Astrocyte of the spinal cord (primary cell): ENCODE measurements at regions not wholly inside any gene's neighbourhood (a gene's known extent, or its start where the extent isn't known, plus 50 kb on each side); places are given as distances from the start of the nearest gene placed in this dataset.

Source experiments
- DNase-seq: peaks from one replicate; pipeline ENCODE4 v3.0.0; 2011; ENCODE audit warnings: low read depth, low spot score
- H3K4me3 ChIP-seq: 2 replicates; pipeline ENCODE4 v1.5.1; 2011; ENCODE audit warnings: low read depth, mild to moderate bottlenecking, low read length, moderate library complexity
- in situ Hi-C: cut with HindIII; loops from 2 replicates; pipeline ENCODE4 v1.10.0; 2017; ENCODE audit warnings: low sequenced_read_pairs
- TF ChIP-seq, protein P1 (sequence below): IDR thresholded peaks from 2 replicates; pipeline ENCODE4 v1.5.1; 2012; ENCODE audit warnings: low read depth, mild to moderate bottlenecking, low read length, inconsistent platforms

DNA sequence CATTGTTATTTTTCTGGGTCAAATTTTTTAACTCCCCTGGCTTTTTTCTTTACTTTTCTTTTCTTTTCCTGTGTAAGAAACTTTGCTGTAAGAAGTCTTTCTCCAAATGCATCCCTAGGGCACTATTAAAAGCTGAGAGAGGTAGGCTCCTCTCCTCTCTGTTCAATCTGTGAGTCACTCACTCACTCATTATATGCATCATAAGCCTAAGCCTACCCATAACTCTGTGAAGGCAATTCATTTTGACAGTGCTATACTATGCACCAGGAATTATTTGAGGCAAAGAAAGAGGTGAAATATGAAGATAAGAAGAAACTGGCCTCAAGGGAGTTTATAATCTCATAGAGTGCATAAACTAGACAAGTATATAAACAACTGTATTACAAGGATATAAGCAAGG is 67.9 kb upstream of the PRR16 start:
- in situ Hi-C loops, result no loop called here
- TF ChIP-seq, protein P1, sequence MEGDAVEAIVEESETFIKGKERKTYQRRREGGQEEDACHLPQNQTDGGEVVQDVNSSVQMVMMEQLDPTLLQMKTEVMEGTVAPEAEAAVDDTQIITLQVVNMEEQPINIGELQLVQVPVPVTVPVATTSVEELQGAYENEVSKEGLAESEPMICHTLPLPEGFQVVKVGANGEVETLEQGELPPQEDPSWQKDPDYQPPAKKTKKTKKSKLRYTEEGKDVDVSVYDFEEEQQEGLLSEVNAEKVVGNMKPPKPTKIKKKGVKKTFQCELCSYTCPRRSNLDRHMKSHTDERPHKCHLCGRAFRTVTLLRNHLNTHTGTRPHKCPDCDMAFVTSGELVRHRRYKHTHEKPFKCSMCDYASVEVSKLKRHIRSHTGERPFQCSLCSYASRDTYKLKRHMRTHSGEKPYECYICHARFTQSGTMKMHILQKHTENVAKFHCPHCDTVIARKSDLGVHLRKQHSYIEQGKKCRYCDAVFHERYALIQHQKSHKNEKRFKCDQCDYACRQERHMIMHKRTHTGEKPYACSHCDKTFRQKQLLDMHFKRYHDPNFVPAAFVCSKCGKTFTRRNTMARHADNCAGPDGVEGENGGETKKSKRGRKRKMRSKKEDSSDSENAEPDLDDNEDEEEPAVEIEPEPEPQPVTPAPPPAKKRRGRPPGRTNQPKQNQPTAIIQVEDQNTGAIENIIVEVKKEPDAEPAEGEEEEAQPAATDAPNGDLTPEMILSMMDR, result no peak
- DNase-seq, result peak; percentile 61
- H3K4me3 ChIP-seq, result no peak overlapping the region

DNA sequence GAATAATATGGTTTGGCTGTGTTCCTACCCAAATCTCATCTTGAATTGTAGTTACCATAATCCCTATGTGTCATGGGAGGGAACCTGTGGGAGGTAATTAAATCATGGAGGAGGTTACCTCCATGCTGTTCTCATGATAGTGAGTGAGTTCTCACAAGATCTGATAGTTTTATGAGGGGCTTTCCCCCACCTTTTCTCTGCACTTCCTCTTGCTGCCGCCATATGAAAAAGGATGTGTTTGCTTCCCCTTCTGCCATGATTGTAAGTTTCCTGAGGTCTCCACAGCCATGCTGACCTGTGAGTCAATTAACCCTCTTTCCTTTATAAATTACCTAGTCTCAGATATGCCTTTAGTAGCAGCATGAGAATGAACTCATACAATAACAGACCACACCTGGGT is 63.7 kb upstream of the PRR16 start:
- in situ Hi-C loops, result no loop called here
- no peak overlapping the region for H3K4me3 ChIP-seq
- no peak for DNase-seq
- TF ChIP-seq, protein P1, result no peak

DNA sequence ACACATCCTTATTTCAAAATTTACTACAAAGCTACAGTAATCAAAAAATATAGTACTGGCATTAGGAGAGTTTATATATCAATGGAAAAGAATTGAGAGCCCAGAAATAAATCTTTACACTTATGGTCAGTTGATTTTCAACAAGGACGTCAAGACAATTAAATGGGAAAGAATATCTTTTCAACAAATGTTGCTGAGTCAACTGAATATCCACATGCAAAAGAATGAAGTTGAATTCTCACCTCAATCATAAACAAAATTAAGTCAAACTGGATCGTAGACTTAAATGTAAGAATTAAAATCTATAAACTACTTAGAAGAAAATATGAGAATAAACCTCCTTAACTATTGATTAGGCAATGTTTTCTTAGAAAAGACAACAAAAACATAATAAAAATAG is 61.5 kb upstream of the PRR16 start:
- in situ Hi-C loops, result no loop called here
- TF ChIP-seq, protein P1, result no peak
- no peak overlapping the region for H3K4me3 ChIP-seq
- no peak for DNase-seq

DNA sequence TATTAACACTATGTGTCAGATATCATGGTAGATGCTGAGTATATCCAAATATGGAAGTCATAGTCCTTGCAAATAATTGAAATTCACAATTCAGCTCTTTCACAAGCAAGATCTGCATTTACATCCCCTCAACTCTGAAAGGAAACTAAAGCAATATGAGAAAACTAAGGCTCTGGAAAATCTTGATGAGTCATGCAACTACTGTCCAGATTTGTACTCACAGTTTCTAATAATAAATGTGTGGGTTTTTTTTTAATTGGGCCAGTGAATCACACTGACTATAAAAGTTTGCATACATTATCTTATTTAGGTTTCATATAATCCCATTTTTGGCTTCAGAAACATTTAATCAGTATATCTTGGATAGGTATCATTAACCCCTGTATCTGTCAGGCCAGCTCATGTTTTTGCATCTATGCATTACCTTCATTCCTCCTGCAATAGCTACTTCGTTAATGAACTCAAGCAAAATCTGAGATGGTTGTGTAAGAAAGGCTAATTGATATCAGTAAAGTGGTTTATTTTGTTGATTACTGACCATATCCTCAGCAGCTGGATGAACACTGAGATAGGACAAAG is 58.7 kb upstream of the PRR16 start:
- in situ Hi-C loops, result no loop called here
- peak; percentile 87 for DNase-seq
- TF ChIP-seq, protein P1, result no peak
- no peak overlapping the region for H3K4me3 ChIP-seq

DNA sequence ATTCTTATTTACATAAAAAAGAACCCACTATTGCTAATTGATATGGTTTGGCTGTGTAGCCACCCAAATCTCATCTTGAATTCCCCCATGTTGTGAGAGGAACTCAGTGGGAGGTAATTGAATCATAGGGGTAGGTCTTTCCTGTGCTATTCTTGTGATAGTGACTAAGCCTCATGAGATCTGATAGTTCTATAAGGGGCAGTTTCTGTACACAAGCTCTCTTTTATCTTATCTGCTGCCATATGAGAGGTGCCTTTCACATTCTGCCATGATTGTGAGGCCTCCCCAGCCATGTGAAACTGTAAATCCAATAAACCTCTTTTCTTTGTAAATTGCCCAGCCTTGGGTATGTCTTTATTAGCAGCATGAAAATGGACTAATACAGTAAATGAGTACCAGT is 58.2 kb upstream of the PRR16 start:
- TF ChIP-seq, protein P1, result no peak
- DNase-seq, result peak; percentile 80
- in situ Hi-C loops, result no loop called here
- H3K4me3 ChIP-seq, result no peak overlapping the region

DNA sequence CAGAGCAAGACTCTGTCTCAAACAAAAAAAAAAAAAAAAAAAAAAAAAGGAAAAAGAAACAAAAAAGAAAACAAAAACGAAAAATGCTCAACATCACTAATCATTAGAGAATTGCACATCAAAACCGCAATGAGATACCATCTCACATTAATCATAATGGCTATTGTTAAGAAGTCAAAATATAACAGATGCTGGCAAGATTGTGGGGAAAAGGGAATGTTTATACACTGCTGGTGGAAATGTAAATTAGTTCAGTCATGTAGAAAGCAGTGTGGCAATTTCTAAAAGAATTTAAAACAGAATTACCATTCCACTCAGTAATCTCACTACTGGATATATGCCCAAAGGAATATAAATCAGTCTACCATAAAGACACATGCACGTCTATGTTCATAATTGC is 50.4 kb upstream of the PRR16 start:
- TF ChIP-seq, protein P1, result no peak
- DNase-seq, result peak; percentile 52
- in situ Hi-C loops, result no loop called here
- H3K4me3 ChIP-seq, result no peak overlapping the region
